ENCODE measurements at regions not wholly inside any gene's neighbourhood (a gene's known extent, or its start where the extent isn't known, plus 50 kb on each side); places are given as distances from the start of the nearest gene placed in this dataset.

GRCh38 chr12:97292588-97292987, 170.0 kb upstream of the RMST start:
- TF ChIP-seq, protein P1, sequence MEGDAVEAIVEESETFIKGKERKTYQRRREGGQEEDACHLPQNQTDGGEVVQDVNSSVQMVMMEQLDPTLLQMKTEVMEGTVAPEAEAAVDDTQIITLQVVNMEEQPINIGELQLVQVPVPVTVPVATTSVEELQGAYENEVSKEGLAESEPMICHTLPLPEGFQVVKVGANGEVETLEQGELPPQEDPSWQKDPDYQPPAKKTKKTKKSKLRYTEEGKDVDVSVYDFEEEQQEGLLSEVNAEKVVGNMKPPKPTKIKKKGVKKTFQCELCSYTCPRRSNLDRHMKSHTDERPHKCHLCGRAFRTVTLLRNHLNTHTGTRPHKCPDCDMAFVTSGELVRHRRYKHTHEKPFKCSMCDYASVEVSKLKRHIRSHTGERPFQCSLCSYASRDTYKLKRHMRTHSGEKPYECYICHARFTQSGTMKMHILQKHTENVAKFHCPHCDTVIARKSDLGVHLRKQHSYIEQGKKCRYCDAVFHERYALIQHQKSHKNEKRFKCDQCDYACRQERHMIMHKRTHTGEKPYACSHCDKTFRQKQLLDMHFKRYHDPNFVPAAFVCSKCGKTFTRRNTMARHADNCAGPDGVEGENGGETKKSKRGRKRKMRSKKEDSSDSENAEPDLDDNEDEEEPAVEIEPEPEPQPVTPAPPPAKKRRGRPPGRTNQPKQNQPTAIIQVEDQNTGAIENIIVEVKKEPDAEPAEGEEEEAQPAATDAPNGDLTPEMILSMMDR (IDR thresholded peaks at IDR 0.05; ENCODE audit: low read length) = no peak
- no peak for TF ChIP-seq EZH2 (IDR thresholded peaks at IDR 0.05; ENCODE audit: borderline replicate concordance, low read length)
